ENCODE measurements at regions not wholly inside any gene's neighbourhood (a gene's known extent, or its start where the extent isn't known, plus 50 kb on each side); places are given as distances from the start of the nearest gene placed in this dataset.

- H3K27me3 Mint-ChIP-seq = no peaks in the 10 kb centered on the region
- no peak overlapping the region for H3K27ac Mint-ChIP-seq
- CTCF ChIA-PET = interaction anchor here (0.6 kb wide), 1 partner anchor 94 kb away, joined by 5 read pairs; no protein-coding TSS in a partner anchor
- no peak overlapping the region for H3K4me3 Mint-ChIP-seq
- POLR2A ChIA-PET = no interaction called here
- no peaks in the 10 kb centered on the region for H3K36me3 Mint-ChIP-seq (ENCODE audit: low read depth)
- H3K9me3 Mint-ChIP-seq = peaks cover 6% of the 10 kb centered on the region
- no peak for DNase-seq
- H3K4me1 Mint-ChIP-seq = no peaks in the 10 kb centered on the region
Measured at GRCh38 chr6:115001731-115002350, 659.0 kb upstream of the HS3ST5 start.

GRCh38 chr6:115000736-115001135 lies 657.9 kb upstream of the HS3ST5 start:
- no peaks in the 10 kb centered on the region for H3K36me3 Mint-ChIP-seq (ENCODE audit: low read depth)
- POLR2A ChIA-PET = no interaction called here
- DNase-seq = no peak
- CTCF ChIA-PET = no interaction called here
- H3K4me3 Mint-ChIP-seq = no peak overlapping the region
- H3K27me3 Mint-ChIP-seq = no peaks in the 10 kb centered on the region
- H3K9me3 Mint-ChIP-seq = peaks cover 6% of the 10 kb centered on the region
- no peak overlapping the region for H3K27ac Mint-ChIP-seq
- no peaks in the 10 kb centered on the region for H3K4me1 Mint-ChIP-seq

GRCh38 chr6:114998492-114998891 lies 655.7 kb upstream of the HS3ST5 start:
- Mint-ChIP-seq H3K36me3 (ENCODE audit: low read depth) (no peaks in the 10 kb centered on the region), H3K27ac (no peak overlapping the region), H3K27me3 (no peaks in the 10 kb centered on the region), H3K4me1 (no peaks in the 10 kb centered on the region), H3K4me3 (no peak overlapping the region), H3K9me3 (peaks cover 6% of the 10 kb centered on the region)
- no peak for DNase-seq
- CTCF ChIA-PET = no interaction called here
- POLR2A ChIA-PET = no interaction called here

GRCh38 chr6:114997813-114998292 lies 655.0 kb upstream of the HS3ST5 start:
- no peak for DNase-seq

GRCh38 chr6:114995526-114995925 lies 652.7 kb upstream of the HS3ST5 start:
- Mint-ChIP-seq H3K4me1 (no peaks in the 10 kb centered on the region), H3K9me3 (peaks cover 6% of the 10 kb centered on the region), H3K4me3 (no peak overlapping the region), H3K36me3 (ENCODE audit: low read depth) (no peaks in the 10 kb centered on the region), H3K27ac (no peak overlapping the region), H3K27me3 (no peaks in the 10 kb centered on the region)
- DNase-seq = no peak
- ChIA-PET CTCF (no interaction called here), POLR2A (no interaction called here)

More at GRCh38 chr6:114997813-114998292, 655.0 kb upstream of the HS3ST5 start:
- no peaks in the 10 kb centered on the region for H3K36me3 Mint-ChIP-seq (ENCODE audit: low read depth)
- no peak overlapping the region for H3K27ac Mint-ChIP-seq
- POLR2A ChIA-PET = no interaction called here
- peaks cover 6% of the 10 kb centered on the region for H3K9me3 Mint-ChIP-seq
- no peak overlapping the region for H3K4me3 Mint-ChIP-seq
- no peaks in the 10 kb centered on the region for H3K4me1 Mint-ChIP-seq
- no peaks in the 10 kb centered on the region for H3K27me3 Mint-ChIP-seq
- CTCF ChIA-PET = no interaction called here

GRCh38 chr6:114989279-114989964 lies 646.6 kb upstream of the HS3ST5 start:
- DNase-seq = no peak
- Mint-ChIP-seq H3K9me3 (peaks cover 3% of the 10 kb centered on the region), H3K4me3 (no peak overlapping the region), H3K4me1 (no peaks in the 10 kb centered on the region), H3K27me3 (no peaks in the 10 kb centered on the region), H3K27ac (no peak overlapping the region), H3K36me3 (ENCODE audit: low read depth) (no peaks in the 10 kb centered on the region)
- ChIA-PET POLR2A (no interaction called here), CTCF (no interaction called here)

- Mint-ChIP-seq H3K27ac (no peak overlapping the region), H3K4me1 (no peaks in the 10 kb centered on the region), H3K9me3 (peaks cover 3% of the 10 kb centered on the region), H3K4me3 (no peak overlapping the region), H3K27me3 (no peaks in the 10 kb centered on the region), H3K36me3 (ENCODE audit: low read depth) (no peaks in the 10 kb centered on the region)
- POLR2A ChIA-PET = no interaction called here
- DNase-seq = no peak
- CTCF ChIA-PET = no interaction called here
Measured at GRCh38 chr6:114987281-114987680, 644.5 kb upstream of the HS3ST5 start.

- Mint-ChIP-seq H3K9me3 (peaks cover 2% of the 10 kb centered on the region), H3K36me3 (ENCODE audit: low read depth) (no peaks in the 10 kb centered on the region), H3K4me3 (no peak overlapping the region), H3K27ac (no peak overlapping the region), H3K27me3 (no peaks in the 10 kb centered on the region), H3K4me1 (no peaks in the 10 kb centered on the region)
- ChIA-PET CTCF (no interaction called here), POLR2A (no interaction called here)
- DNase-seq = no peak
Measured at GRCh38 chr6:114955363-114955762, 612.5 kb upstream of the HS3ST5 start.

- H3K27me3 Mint-ChIP-seq = no peaks in the 10 kb centered on the region
- H3K36me3 Mint-ChIP-seq (ENCODE audit: low read depth) = no peaks in the 10 kb centered on the region
- H3K9me3 Mint-ChIP-seq = peaks cover 2% of the 10 kb centered on the region
- ChIA-PET CTCF (no interaction called here), POLR2A (no interaction called here)
- DNase-seq = no peak
- no peak overlapping the region for H3K27ac Mint-ChIP-seq
- H3K4me1 Mint-ChIP-seq = no peaks in the 10 kb centered on the region
- H3K4me3 Mint-ChIP-seq = no peak overlapping the region
Measured at GRCh38 chr6:114952229-114952628, 609.4 kb upstream of the HS3ST5 start.

GRCh38 chr6:114945392-114945791 lies 602.6 kb upstream of the HS3ST5 start:
- H3K4me1 Mint-ChIP-seq = no peaks in the 10 kb centered on the region
- no peak overlapping the region for H3K27ac Mint-ChIP-seq
- peaks cover 10% of the 10 kb centered on the region for H3K9me3 Mint-ChIP-seq
- H3K27me3 Mint-ChIP-seq = no peaks in the 10 kb centered on the region
- H3K36me3 Mint-ChIP-seq (ENCODE audit: low read depth) = no peaks in the 10 kb centered on the region
- no peak for DNase-seq
- POLR2A ChIA-PET = no interaction called here
- no peak overlapping the region for H3K4me3 Mint-ChIP-seq
- CTCF ChIA-PET = no interaction called here

- H3K4me1 Mint-ChIP-seq = no peaks in the 10 kb centered on the region
- H3K27me3 Mint-ChIP-seq = no peaks in the 10 kb centered on the region
- no peak overlapping the region for H3K27ac Mint-ChIP-seq
- H3K9me3 Mint-ChIP-seq = peaks cover 5% of the 10 kb centered on the region
- ChIA-PET POLR2A (no interaction called here), CTCF (no interaction called here)
- no peaks in the 10 kb centered on the region for H3K36me3 Mint-ChIP-seq (ENCODE audit: low read depth)
- no peak overlapping the region for H3K4me3 Mint-ChIP-seq
- no peak for DNase-seq
Measured at GRCh38 chr6:114941078-114941477, 598.3 kb upstream of the HS3ST5 start.

GRCh38 chr6:114940181-114940580 lies 597.4 kb upstream of the HS3ST5 start:
- peaks cover 4% of the 10 kb centered on the region for H3K9me3 Mint-ChIP-seq
- ChIA-PET CTCF (no interaction called here), POLR2A (no interaction called here)

GRCh38 chr6:114939630-114940029 lies 596.8 kb upstream of the HS3ST5 start:
- DNase-seq = no peak
- no peaks in the 10 kb centered on the region for H3K4me1 Mint-ChIP-seq
- peaks cover 4% of the 10 kb centered on the region for H3K9me3 Mint-ChIP-seq
- no peak overlapping the region for H3K27ac Mint-ChIP-seq
- ChIA-PET CTCF (no interaction called here), POLR2A (no interaction called here)
- no peaks in the 10 kb centered on the region for H3K27me3 Mint-ChIP-seq
- no peaks in the 10 kb centered on the region for H3K36me3 Mint-ChIP-seq (ENCODE audit: low read depth)
- no peak overlapping the region for H3K4me3 Mint-ChIP-seq

More at GRCh38 chr6:114940181-114940580, 597.4 kb upstream of the HS3ST5 start:
- no peaks in the 10 kb centered on the region for H3K4me1 Mint-ChIP-seq
- H3K27ac Mint-ChIP-seq = no peak overlapping the region
- no peaks in the 10 kb centered on the region for H3K27me3 Mint-ChIP-seq
- no peak overlapping the region for H3K4me3 Mint-ChIP-seq
- DNase-seq = no peak
- no peaks in the 10 kb centered on the region for H3K36me3 Mint-ChIP-seq (ENCODE audit: low read depth)

GRCh38 chr6:114936080-114936479 lies 593.3 kb upstream of the HS3ST5 start:
- Mint-ChIP-seq H3K4me3 (no peak overlapping the region), H3K4me1 (no peaks in the 10 kb centered on the region), H3K27me3 (no peaks in the 10 kb centered on the region), H3K27ac (no peak overlapping the region), H3K9me3 (peaks cover 8% of the 10 kb centered on the region), H3K36me3 (ENCODE audit: low read depth) (no peaks in the 10 kb centered on the region)
- ChIA-PET POLR2A (no interaction called here), CTCF (no interaction called here)
- DNase-seq = no peak

Measured in activated CD4-positive, alpha-beta memory T cell treated with anti-CD3 and anti-CD28 coated beads, Interleukin-2, amount 10 ng/mL, durations not matched to agents 7 days and 5 days (primary cell).